Activated CD8-positive, alpha-beta memory T cell treated with anti-CD3 and anti-CD28 coated beads, Interleukin-2, amount 50 U/mL, for 24 hours (primary cell): ENCODE measurements at regions not wholly inside any gene's neighbourhood (a gene's known extent, or its start where the extent isn't known, plus 50 kb on each side); places are given as distances from the start of the nearest gene placed in this dataset.
"Not testable (repeated sequence)": the region's sequence is repeated elsewhere in the genome, so short reads cannot be mapped to it uniquely, and the experiment has no call there.

Experiments used
- DNase-seq: peaks from one replicate; pipeline ENCODE4 v3.0.0-alpha.2; 2020; ENCODE audit errors: extremely low read depth

DNA sequence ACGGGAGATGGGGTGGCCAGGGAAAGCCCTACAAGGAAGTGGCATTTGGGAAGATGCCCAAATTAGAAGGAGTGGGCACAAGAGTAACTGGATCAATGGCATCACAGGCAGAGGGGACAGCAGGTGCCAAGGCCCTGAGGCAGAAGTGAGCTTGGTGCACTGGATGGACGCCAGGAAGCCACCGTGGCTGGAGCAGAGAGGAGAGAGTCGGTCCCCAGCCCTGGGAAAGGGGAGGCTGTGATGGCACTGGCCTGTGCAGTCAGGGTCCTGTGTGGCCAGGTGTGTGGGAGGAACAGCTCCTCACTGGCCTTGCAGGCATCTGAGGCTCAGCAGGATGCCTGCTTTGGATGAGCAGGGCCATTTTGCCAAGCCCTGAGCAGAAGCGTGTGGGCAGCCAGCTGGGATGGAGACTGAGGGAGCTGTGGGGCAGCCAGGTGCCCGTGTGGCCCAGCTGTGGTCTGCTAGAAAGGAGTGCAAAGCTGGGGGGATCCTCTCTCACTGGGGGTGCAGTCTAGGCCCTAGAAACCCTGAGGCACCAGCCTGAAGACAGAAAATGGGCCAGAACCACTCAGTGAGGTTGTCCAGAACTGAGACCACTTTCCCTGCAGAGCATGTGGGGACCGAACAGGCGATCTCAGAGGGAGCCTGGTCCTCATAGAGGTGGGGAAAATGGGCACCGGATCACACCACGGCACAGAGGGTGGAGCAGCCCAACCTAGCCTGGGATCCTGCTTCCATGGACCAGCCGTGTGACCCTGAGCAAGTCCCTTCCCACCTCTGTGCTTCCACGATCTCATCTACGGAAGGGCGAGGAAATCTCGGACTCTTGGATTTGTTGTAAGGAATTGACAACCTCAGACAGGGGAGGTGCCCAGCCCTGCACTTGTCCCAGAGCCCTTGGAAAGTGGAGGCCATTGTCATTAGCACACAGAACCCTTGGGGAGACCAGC is 78.6 kb upstream of the RTL6 start:
- no peak for DNase-seq

DNA sequence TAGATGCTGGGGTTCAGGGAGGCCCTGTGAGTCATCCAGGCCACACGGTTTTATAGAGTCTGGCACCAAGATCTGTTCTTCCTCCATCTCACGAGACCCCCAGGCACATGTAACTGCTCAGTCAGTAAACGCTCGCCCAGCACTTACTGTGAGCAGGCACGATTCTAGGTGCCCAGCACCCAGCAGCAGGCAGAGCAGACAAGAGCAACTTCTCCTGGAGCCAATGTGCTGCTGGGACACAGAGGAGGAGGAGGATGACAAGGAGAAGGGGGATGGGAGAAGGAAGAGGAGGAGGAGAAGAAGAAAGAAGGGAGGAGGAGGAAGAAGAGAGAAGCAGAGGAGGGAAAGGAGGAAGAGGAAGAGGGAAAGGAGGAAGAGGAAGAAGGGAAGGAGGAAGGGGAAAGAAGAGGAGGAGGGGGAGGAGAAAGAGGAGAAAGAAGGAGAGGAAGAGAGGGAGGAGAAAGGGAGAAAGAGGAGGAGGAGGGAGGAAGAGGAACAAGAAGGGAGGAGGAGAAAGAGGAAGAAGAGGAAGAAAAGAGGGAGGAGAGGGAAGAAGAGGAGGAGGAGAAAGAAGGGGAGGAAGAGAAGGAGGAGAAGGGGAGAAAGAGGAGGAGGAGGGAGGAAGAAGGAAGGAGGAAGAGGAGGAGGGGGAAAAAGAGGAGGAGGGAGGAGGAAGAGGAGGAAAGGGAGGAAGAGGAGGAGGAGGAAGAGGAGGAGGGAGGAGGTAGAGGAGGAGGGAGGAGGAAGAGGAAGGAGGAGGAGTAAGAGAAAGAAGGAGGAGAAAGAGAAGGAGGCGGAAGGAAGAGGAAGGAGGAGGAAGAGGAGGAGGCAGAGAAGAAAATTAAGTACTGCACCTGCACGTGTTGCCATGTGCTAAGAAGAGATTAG is 77.6 kb upstream of the RTL6 start:
- DNase-seq: no peak

GRCh38 chr22:44574640-44575380 is 76.8 kb upstream of the RTL6 start:
- DNase-seq: no peak

DNA sequence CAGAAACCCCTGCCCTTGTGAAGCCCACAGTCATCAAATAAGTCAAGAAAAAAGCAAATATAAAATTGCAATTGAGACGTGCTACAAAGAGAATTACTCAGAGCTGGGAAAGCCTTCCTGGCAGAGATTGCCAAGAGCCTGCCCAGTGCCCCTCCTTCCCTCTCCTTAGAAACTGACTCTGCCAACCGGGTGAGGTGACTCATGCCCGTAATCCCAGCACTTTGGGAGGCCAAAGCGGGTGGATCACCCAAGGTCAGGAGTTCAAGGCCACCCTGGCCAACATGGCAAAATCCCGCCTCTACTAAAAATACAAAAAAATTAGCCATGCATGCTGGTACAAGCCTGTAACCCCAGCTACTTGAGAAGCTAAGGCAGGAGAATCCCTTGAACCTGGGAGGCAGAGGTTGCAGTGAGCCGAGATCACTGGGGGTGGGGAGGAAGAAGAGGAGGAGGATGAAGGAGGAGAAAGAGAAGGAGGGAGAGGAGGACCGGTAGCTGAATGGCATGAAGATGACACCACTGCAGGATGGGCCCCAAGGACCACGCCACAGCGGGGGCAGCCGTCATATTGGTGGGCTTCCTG is 76.1 kb upstream of the RTL6 start:
- DNase-seq: no peak

- no peak for DNase-seq
Measured at GRCh38 chr22:44573451-44573850, 75.4 kb upstream of the RTL6 start.

DNA sequence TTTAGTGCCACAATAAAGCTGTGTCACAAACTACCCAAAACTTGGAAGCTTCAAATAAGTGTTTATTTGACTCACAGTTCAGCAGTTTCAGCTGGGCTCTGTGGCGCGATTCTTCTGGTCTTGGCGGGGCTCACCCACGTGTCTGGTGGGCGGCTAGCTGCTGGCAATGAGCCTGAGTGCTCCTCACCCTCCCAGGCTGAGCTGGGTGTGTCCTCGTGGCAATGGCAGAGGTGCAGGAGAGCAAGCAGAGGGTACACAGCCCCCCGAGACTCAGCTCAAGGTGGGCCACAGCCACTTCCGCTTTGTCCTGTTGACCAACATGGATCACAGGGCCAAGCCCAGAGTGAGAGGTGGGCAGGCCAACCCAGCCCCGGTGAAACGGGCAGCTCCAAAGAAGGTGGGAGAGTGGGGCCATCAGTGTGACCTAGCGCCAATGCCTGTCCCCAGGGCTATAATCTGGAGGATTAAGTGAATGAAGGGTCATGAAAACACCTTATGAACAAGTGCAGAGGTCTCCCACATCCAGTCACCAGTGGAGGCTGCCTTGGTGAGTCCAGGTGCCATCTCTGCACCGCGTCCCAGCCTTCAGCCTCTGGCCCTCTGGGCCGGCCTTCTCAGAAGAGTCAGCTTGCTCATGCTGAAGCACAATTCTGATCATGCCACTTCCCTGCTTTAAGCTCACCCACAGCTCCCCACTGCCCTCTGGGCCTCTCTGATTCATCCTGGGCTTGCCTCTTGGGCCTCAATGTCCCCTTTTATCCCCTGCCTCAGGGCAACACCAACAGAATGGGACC is 74.6 kb upstream of the RTL6 start:
- no peak for DNase-seq

DNA sequence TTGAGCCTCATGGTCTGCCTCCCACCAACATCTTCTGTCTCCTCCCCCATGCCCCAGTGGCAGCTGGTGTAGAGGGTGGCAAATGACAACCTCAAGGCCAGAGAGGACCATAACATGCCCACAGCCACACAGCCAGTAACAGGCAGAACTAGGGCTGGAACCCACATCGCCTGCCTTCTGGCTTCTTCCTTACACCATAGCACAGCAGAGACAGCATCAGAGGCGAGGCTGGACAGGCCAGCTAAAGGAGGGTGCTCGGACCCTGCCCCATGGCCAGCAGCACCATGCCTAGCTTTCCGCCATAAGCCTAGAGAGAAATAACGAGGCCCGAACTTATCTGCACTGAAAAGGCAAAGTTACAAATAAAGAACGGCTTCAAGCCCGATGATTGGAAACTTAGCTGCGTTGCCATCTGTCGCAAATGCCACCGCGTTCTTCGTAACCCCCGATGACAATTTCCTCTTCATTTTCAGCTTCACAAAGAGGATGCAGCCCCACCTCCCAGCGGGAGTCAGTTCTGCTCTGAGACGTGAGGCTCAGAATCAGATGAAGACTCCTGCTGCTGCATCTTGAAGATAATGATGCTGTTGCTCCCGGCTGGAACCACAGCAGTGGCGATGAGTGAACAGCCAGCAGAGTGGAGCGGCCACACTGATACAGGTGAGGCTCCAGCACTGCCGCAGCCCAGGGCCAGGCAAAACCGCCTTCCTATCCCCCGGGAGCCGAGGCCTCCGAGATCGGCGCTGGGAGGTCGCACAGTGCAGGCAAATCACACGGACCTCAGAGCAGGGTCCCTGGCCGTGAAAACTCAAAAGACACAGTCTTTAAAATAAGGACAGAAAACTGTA is 73.8 kb upstream of the RTL6 start:
- no peak for DNase-seq

GRCh38 chr22:44570476-44571445 is 72.7 kb upstream of the RTL6 start:
- no peak for DNase-seq

DNA sequence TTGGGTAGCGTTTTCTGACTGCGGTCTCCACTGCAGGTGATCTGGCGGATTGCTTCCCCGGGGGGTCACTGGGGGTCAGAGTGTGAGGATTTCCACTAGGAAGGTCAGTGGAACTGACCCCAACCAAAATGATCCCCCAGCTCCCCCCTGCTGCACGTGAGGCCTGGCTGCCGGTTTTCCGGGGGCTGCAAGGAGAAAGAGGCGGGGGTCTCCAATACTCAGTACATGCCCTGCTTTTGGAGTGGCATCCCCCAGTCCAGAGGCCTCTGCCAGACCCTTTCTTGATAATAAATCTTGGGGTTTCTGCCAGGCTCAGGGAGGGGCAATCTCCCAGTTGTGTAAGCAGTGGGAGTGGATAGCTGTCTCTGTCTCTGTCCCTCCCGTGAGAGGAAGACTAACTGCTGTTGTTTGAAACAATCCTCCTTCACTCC is 71.5 kb upstream of the RTL6 start:
- no peak for DNase-seq

DNA sequence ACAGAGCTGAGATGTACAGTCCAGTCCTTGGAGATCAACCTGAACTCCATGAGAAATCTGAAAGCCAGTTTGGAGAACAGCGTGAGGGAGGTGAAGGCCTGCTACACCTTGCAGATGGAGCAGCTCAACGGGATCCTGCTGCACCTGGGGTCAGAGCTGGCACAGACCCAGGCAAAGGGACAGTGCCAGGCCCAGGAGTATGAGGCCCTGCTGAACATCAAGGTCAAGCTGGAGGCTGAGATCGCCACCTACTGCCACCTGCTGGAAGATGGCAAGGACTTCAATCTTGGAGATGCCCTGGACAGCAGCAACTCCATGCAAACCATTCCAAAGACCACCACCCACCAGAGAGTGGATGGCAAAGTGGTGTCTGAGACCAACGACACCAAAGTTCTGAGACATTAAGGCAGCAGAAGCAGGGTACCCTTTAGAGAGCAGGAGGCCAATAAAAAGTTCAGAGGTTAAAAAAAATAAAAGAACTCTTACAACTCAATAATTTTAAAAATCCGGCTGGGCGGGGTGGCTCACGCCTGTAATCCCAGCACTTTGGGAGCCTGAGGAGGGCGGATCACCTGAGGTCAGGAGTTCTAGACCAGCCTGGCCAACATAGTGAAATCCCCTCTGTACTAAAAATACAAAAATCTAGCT is 69.9 kb upstream of the RTL6 start:
- peak; percentile 9 for DNase-seq

GRCh38 chr22:44567378-44567841 is 69.4 kb upstream of the RTL6 start:
- not testable (repeated sequence) for DNase-seq

DNA sequence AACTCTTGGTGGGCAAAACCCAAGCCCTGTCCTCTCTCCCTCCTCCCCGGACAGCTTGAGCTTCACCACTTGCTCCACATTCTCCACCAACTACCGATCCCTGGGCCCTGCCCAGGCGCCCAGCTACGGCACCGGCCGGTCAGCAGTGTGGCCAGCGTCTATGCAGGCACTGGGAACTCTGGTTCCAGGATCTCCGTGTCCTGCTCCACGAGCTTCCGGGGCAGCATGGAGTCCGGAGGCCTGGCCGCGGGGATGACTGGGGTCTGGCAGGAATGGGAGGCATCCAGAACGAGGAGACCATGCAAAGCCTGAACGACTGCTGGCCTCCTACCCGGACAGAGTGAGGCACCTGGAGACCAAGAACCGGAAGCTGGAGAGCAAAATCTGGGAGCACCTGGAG is 68.9 kb upstream of the RTL6 start:
- DNase-seq: no peak

GRCh38 chr22:44562651-44563050 is 64.6 kb upstream of the RTL6 start:
- DNase-seq: not testable (repeated sequence)

- no peak for DNase-seq
Measured at GRCh38 chr22:44561139-44561840, 63.3 kb upstream of the RTL6 start.

DNA sequence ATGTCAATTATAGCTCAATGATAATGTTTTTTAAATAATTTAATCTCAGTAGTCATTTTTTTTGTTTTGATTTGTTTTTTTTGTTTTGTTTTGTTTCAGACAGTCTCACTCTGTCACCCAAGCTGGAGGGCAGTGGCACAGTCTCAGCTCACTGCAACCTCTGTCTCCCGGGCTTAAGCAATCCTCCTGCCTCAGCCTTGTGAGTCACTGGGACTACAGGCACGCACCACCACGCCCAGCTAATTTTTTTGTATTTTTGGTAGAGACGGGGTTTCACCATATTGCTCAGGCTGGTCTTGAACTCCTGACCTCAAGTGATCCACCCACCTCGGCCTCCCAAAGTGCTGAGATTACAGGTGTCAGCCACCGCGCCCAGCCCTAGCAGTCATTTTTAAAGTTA is 60.6 kb upstream of the RTL6 start:
- DNase-seq: not testable (repeated sequence)

GRCh38 chr22:44557872-44558271 is 59.8 kb upstream of the RTL6 start:
- DNase-seq: not testable (repeated sequence)

DNA sequence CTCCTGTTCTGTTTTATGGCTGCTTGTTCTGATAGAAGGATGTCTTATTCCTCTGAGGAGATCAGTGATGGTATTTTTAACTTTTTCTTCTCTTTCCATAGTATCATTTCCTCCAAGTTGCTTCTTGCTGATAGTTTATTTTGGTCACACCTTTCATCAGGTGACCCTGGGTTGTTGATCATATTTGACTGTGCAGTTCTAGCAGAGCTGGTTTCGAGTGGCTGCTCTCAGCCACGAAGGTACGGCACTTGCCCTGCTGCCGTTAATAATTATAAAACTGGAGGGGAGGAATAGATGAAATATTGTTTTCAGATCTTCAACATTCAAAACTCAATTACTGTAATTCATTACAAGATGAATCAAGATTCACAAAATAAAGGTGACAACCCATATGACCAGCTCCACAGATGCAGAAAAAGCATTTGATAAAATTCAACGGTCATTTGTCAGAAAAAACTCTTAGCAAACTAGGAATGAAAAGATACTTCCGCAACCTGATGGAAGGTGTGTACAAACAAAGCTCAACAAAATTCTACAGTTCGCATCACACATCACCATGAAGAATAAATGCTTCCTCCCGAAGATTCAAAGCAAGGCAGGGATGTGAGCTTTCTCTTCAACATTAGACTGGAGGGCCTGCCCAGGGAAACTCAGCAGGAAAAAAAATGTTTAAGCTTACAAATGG is 59.2 kb upstream of the RTL6 start:
- DNase-seq: no peak
